NCI-H2029 (cell line): ENCODE measurements at regions not wholly inside any gene's neighbourhood (a gene's known extent, or its start where the extent isn't known, plus 50 kb on each side); places are given as distances from the start of the nearest gene placed in this dataset.
"Not testable (repeated sequence)": the region's sequence is repeated elsewhere in the genome, so short reads cannot be mapped to it uniquely, and the experiment has no call there.

Experiments used
- DNase-seq: peaks from one replicate; lab custom pipeline; 2025; lab: John Stamatoyannopoulos, UW

GRCh38 chr10:118465300-118465874 is 123.3 kb upstream of the FAM204A start:
- no peak for DNase-seq

GRCh38 chr10:118463740-118464139 is 121.6 kb upstream of the FAM204A start:
- DNase-seq, result no peak

- DNase-seq, result no peak
These were observed 120.3 kb upstream of the FAM204A start for GRCh38 chr10:118462401-118462800.

GRCh38 chr10:118459642-118460193 is 117.6 kb upstream of the FAM204A start:
- peak; percentile 2 for DNase-seq

- DNase-seq, result no peak
These were observed 117.0 kb upstream of the FAM204A start for GRCh38 chr10:118458957-118459641.

- DNase-seq, result no peak
These were observed 115.8 kb upstream of the FAM204A start for GRCh38 chr10:118457824-118458428.

GRCh38 chr10:118455181-118455695 is 113.1 kb upstream of the FAM204A start:
- DNase-seq, result no peak

- no peak for DNase-seq
These were observed 112.1 kb upstream of the FAM204A start for GRCh38 chr10:118454211-118454610.

- no peak for DNase-seq
These were observed 110.0 kb upstream of the FAM204A start for GRCh38 chr10:118452098-118452497.

- no peak for DNase-seq
These were observed 107.4 kb upstream of the FAM204A start for GRCh38 chr10:118449521-118449920.

- DNase-seq, result no peak
These were observed 106.6 kb upstream of the FAM204A start for GRCh38 chr10:118448744-118449143.

GRCh38 chr10:118447478-118448270 is 105.5 kb upstream of the FAM204A start:
- DNase-seq, result no peak

GRCh38 chr10:118445535-118445934 is 103.4 kb upstream of the FAM204A start:
- DNase-seq, result no peak

- no peak for DNase-seq
These were observed 101.9 kb upstream of the FAM204A start for GRCh38 chr10:118444069-118444468.

- DNase-seq, result no peak
These were observed 99.9 kb upstream of the FAM204A start for GRCh38 chr10:118442032-118442431.

- DNase-seq, result no peak
These were observed 97.7 kb upstream of the FAM204A start for GRCh38 chr10:118439824-118440223.

GRCh38 chr10:118436742-118437141 is 94.6 kb upstream of the FAM204A start:
- DNase-seq, result no peak

- no peak for DNase-seq
These were observed 88.1 kb upstream of the FAM204A start for GRCh38 chr10:118430190-118430589.

- peak; percentile 54 for DNase-seq
These were observed 81.8 kb upstream of the FAM204A start for GRCh38 chr10:118423800-118424442.

- no peak for DNase-seq
These were observed 80.1 kb upstream of the FAM204A start for GRCh38 chr10:118422241-118422640.

- not testable (repeated sequence) for DNase-seq
These were observed 77.9 kb upstream of the FAM204A start for GRCh38 chr10:118420049-118420448.

- DNase-seq, result no peak
These were observed 70.8 kb upstream of the FAM204A start for GRCh38 chr10:118412932-118413331.
